PFSK-1 (cell line): ENCODE measurements at regions not wholly inside any gene's neighbourhood (a gene's known extent, or its start where the extent isn't known, plus 50 kb on each side); places are given as distances from the start of the nearest gene placed in this dataset.

Experiments used
- FOXP2 ChIP-seq: optimal IDR thresholded peaks from 2 replicates; pipeline ENCODE3; 2011; ENCODE audit warnings: borderline replicate concordance, control low read depth, inconsistent platforms; ENCODE audit not compliant: insufficient read depth; ENCODE audit errors: extremely low read length, extremely low read depth
- POLR2AphosphoS5 ChIP-seq: IDR thresholded peaks from 2 replicates; pipeline ENCODE4 v1.6.1; 2012; ENCODE audit warnings: low read depth, mild to moderate bottlenecking, control low read depth, low read length, moderate library complexity
- SIN3A ChIP-seq: IDR thresholded peaks from 2 replicates; pipeline ENCODE4 v1.6.1; 2012; ENCODE audit warnings: mild to moderate bottlenecking, low read length, moderate library complexity, borderline replicate concordance; ENCODE audit not compliant: insufficient read depth
- TAF1 ChIP-seq: IDR thresholded peaks from 2 replicates; pipeline ENCODE4 v1.6.1; 2012; ENCODE audit warnings: low read length, control low read depth, borderline replicate concordance; ENCODE audit not compliant: insufficient read depth
- TF ChIP-seq, protein P1 (sequence below), 2 experiments: IDR thresholded peaks; 2 replicates each; pipeline versions ENCODE4 v1.6.1 to v1.8.0; 2011 to 2012; ENCODE audit warnings: low read depth in 2 of 2, low read length in 2 of 2, control low read depth in 1 of 2, inconsistent platforms in 1 of 2, mild to moderate bottlenecking in 1 of 2, moderate library complexity in 1 of 2; ENCODE audit not compliant: insufficient read depth in 1 of 2

DNA sequence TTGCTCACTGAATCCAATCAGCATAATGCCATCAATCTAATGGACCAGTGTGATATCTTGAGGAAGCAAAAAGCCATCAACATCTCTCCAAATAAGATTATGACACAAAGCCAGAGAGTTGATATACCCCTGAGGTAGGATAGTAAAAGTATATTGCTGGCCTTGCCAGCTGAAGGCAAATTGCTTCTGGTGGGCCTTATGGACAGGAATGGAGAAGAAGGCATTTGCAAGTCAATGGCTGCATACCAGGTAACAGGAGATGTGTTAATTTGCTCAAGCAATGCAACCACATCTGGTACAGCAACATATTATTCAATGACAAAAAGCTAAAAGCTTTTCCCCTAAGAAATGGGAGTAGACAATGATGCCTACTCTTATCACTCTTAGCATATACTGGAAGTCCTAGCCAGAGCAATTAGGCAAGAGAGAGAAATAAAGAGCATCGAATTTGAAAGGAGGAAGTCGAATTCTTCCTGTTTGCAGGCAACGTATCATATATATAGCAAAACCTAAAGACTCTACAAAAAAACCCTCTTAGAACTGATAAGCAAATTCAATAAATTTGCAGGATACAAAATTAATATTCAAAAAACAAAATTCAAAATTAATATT is 216.1 kb upstream of the RASA1 start:
- TF ChIP-seq FOXP2 (no peak), POLR2AphosphoS5 (no peak), TAF1 (no peak), SIN3A (no peak)
- TF ChIP-seq, protein P1, sequence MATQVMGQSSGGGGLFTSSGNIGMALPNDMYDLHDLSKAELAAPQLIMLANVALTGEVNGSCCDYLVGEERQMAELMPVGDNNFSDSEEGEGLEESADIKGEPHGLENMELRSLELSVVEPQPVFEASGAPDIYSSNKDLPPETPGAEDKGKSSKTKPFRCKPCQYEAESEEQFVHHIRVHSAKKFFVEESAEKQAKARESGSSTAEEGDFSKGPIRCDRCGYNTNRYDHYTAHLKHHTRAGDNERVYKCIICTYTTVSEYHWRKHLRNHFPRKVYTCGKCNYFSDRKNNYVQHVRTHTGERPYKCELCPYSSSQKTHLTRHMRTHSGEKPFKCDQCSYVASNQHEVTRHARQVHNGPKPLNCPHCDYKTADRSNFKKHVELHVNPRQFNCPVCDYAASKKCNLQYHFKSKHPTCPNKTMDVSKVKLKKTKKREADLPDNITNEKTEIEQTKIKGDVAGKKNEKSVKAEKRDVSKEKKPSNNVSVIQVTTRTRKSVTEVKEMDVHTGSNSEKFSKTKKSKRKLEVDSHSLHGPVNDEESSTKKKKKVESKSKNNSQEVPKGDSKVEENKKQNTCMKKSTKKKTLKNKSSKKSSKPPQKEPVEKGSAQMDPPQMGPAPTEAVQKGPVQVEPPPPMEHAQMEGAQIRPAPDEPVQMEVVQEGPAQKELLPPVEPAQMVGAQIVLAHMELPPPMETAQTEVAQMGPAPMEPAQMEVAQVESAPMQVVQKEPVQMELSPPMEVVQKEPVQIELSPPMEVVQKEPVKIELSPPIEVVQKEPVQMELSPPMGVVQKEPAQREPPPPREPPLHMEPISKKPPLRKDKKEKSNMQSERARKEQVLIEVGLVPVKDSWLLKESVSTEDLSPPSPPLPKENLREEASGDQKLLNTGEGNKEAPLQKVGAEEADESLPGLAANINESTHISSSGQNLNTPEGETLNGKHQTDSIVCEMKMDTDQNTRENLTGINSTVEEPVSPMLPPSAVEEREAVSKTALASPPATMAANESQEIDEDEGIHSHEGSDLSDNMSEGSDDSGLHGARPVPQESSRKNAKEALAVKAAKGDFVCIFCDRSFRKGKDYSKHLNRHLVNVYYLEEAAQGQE (IDR thresholded peaks at IDR 0.05; ENCODE audit: insufficient read depth in 1 of 2, low read depth in 2 of 2, low read length in 2 of 2) = no peak

DNA sequence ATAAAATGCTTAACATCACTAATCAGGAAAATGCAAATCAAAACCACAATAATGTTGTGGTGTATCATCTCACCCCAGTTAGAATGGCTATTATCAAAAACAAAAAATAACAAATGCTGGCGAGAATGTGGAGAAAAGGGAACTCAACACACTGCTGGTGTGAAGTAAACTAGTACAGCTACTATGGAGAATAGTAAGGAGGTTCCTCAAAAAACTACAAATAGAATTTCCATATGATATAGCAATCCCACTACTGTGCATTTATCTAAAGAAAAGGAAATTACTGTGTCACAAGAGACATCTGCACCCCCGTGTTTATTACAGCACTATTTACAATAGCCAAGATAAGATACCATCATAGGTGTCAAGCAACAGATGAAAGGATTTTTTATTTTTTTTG is 214.5 kb upstream of the RASA1 start:
- TF ChIP-seq SIN3A = no peak

DNA sequence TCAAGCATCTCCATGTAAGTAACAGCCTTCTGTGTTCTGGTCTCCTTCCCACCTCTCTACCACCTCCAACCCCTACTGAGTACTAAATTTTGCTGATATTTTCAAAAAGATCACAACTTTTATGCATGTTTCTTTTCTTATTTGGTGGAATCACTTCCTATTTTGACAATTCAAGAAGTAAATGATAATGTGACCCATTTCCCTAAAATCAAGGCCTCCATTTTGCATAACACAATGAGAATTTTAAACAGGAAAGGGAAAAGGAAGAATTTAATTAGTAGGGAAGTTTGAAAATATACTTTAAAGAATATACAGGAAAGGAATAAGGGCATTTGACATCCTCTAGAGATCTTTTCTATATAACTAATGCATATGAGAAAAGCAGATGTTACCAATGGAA is 212.9 kb upstream of the RASA1 start:
- TF ChIP-seq POLR2AphosphoS5 (no peak), TAF1 (no peak), SIN3A (no peak), FOXP2 (no peak)
- TF ChIP-seq, protein P1 (IDR thresholded peaks at IDR 0.05; ENCODE audit: insufficient read depth in 1 of 2, low read depth in 2 of 2, low read length in 2 of 2) = no peak

DNA sequence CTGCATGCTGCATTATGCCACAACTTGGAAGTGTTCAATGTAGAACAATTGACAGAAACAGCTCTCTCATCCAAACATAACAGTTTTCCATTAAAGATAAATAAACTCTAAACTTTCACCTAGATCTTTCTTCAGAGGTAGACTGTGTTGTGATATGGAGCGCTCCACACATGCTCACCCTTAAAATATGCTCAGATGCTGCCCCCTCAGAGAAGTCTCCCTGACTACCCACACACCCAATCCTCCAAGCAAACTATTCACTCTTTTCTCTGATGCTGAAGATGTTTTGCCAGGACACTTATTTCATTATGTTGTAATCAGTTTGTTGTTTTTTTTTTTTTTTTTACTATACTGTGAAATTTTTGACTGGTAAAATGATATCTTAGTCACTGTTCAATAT is 206.6 kb upstream of the RASA1 start:
- TF ChIP-seq, protein P1 (IDR thresholded peaks at IDR 0.05; ENCODE audit: insufficient read depth in 1 of 2, low read depth in 2 of 2, low read length in 2 of 2) = no peak
- TF ChIP-seq SIN3A (no peak), POLR2AphosphoS5 (no peak), TAF1 (no peak), FOXP2 (no peak)

DNA sequence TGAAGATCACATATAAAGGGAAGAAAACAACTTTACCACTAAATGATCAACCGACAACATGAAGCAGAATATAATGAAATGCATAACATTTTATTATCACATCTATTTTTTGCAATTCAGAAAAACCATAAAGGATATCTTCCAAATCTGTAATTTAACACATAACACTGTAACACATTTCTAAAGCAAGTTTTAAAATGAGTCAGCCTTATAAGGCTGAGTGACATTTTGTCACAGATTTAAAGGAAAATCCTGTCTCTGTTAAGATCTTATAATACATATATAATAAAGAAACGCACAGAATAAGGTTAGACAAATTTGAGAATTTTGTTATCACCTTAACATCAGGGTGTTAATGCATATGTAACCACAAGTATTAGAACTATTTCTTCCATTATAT is 198.4 kb upstream of the RASA1 start:
- TF ChIP-seq SIN3A (no peak), FOXP2 (no peak), TAF1 (no peak), POLR2AphosphoS5 (no peak)
- TF ChIP-seq, protein P1 (IDR thresholded peaks at IDR 0.05; ENCODE audit: insufficient read depth in 1 of 2, low read depth in 2 of 2, low read length in 2 of 2) = no peak
